ENCODE measurements at regions not wholly inside any gene's neighbourhood (a gene's known extent, or its start where the extent isn't known, plus 50 kb on each side); places are given as distances from the start of the nearest gene placed in this dataset.

- DNase-seq (ENCODE audit: low spot score in 2 of 2): no peak
- Histone ChIP-seq H3K27ac (no peak overlapping the region), H3K9me3 (no peaks in the 10 kb centered on the region), H3K27me3 (no peaks in the 10 kb centered on the region), H3K4me1 (no peaks in the 10 kb centered on the region), H3K4me3 (no peak overlapping the region), H3K36me3 (no peaks in the 10 kb centered on the region)
- 6 to 34% methylated on average over 1 of the region's 1 CpG for WGBS, 2 donors
- TF ChIP-seq CTCF (IDR thresholded peaks at IDR 0.05): no peak
- TF ChIP-seq EP300 (IDR thresholded peaks at IDR 0.05): no peak
- no peak for TF ChIP-seq POLR2A (IDR thresholded peaks at IDR 0.05)
These were observed 466.3 kb downstream of the PCDH17 start for GRCh38 chr13:58097831-58098230.

- H3K9me3 ChIP-seq: no peaks in the 10 kb centered on the region
- H3K4me3 ChIP-seq: no peak overlapping the region
- no peak for DNase-seq (ENCODE audit: low spot score in 2 of 2)
- 24 to 41% methylated on average over 1 of the region's 1 CpG for WGBS, 2 donors
- no peaks in the 10 kb centered on the region for H3K27me3 ChIP-seq
- H3K36me3 ChIP-seq: no peaks in the 10 kb centered on the region
- H3K4me1 ChIP-seq: no peaks in the 10 kb centered on the region
- H3K27ac ChIP-seq: no peak overlapping the region
- no peak for TF ChIP-seq EP300 (IDR thresholded peaks at IDR 0.05)
- TF ChIP-seq CTCF (IDR thresholded peaks at IDR 0.05): no peak
- TF ChIP-seq POLR2A (IDR thresholded peaks at IDR 0.05): no peak
These were observed 487.8 kb downstream of the PCDH17 start for GRCh38 chr13:58119351-58119750.

- no peak overlapping the region for H3K4me3 ChIP-seq
- H3K27ac ChIP-seq: no peak overlapping the region
- DNase-seq (ENCODE audit: low spot score in 2 of 2): no peak
- H3K9me3 ChIP-seq: no peaks in the 10 kb centered on the region
- no peaks in the 10 kb centered on the region for H3K36me3 ChIP-seq
- H3K4me1 ChIP-seq: no peaks in the 10 kb centered on the region
- TF ChIP-seq POLR2A (IDR thresholded peaks at IDR 0.05): no peak
- TF ChIP-seq CTCF (IDR thresholded peaks at IDR 0.05): no peak
- no peak for TF ChIP-seq EP300 (IDR thresholded peaks at IDR 0.05)
- no peaks in the 10 kb centered on the region for H3K27me3 ChIP-seq
- 59 to 64% methylated on average over 2 of the region's 2 CpGs for WGBS, 2 donors
These were observed 488.3 kb downstream of the PCDH17 start for GRCh38 chr13:58119804-58120203.

- Histone ChIP-seq H3K27ac (no peak overlapping the region), H3K27me3 (no peaks in the 10 kb centered on the region), H3K4me1 (no peaks in the 10 kb centered on the region), H3K36me3 (no peaks in the 10 kb centered on the region), H3K4me3 (no peak overlapping the region), H3K9me3 (peaks cover 0 to 15% (median 2%) of the 10 kb centered on the region in 4 donors)
- DNase-seq (ENCODE audit: low spot score in 2 of 2): no peak
- WGBS, 2 donors: 59 to 69% methylated on average over 2 of the region's 2 CpGs
- TF ChIP-seq CTCF (IDR thresholded peaks at IDR 0.05) (no peak), EP300 (IDR thresholded peaks at IDR 0.05) (no peak), POLR2A (IDR thresholded peaks at IDR 0.05) (no peak)
These were observed 495.0 kb downstream of the PCDH17 start for GRCh38 chr13:58126496-58126895.

GRCh38 chr13:58134012-58134411 is 502.5 kb downstream of the PCDH17 start:
- Histone ChIP-seq H3K27me3 (no peaks in the 10 kb centered on the region), H3K4me1 (no peaks in the 10 kb centered on the region), H3K27ac (no peak overlapping the region), H3K4me3 (no peak overlapping the region), H3K9me3 (peaks cover 0 to 21% (median 5%) of the 10 kb centered on the region in 4 donors), H3K36me3 (no peaks in the 10 kb centered on the region)
- WGBS, 2 donors: 72 to 84% methylated on average over 3 of the region's 3 CpGs
- no peak for DNase-seq (ENCODE audit: low spot score in 2 of 2)
- TF ChIP-seq EP300 (IDR thresholded peaks at IDR 0.05): no peak
- no peak for TF ChIP-seq CTCF (IDR thresholded peaks at IDR 0.05)
- TF ChIP-seq POLR2A (IDR thresholded peaks at IDR 0.05): no peak

Measured in tibial nerve (tissue), 4 donors.